Left lung (tissue), 4 donors: ENCODE measurements at regions not wholly inside any gene's neighbourhood (a gene's known extent, or its start where the extent isn't known, plus 50 kb on each side); places are given as distances from the start of the nearest gene placed in this dataset.
"Not testable (repeated sequence)": the region's sequence is repeated elsewhere in the genome, so short reads cannot be mapped to it uniquely, and the experiment has no call there.

Experiments
- ATAC-seq: fragments of 200-7000 bp; cut with Tn5 transposase; one replicate; pipeline ENCODE4 v1.9.1; 2020; ENCODE audit warnings: moderate library complexity
- DNase-seq, 4 donors: peaks; one replicate each; pipeline ENCODE4 v3.0.0-alpha.2; 2013 to 2020
- H3K27ac ChIP-seq, 2 donors: fragments of 200-600 bp; sonication (generic) in 1 of 2; one replicate each; pipeline versions ENCODE4 v1.5.0 to v1.8.0; 2020 to 2021
- H3K27me3 ChIP-seq, 2 donors: fragments of 200-600 bp; sonication (generic) in 1 of 2; one replicate each; pipeline versions ENCODE4 v1.5.0 to v1.8.0; 2020 to 2021
- H3K36me3 ChIP-seq, 2 donors: fragments of 200-600 bp; sonication (generic) in 1 of 2; one replicate each; pipeline versions ENCODE4 v1.5.0 to v1.8.0; 2020 to 2021
- H3K4me1 ChIP-seq, 2 donors: fragments of 200-600 bp; one replicate each; pipeline ENCODE4 v1.8.0; 2021
- H3K4me3 ChIP-seq, 2 donors: fragments of 200-600 bp; sonication (generic) in 1 of 2; one replicate each; pipeline versions ENCODE4 v1.5.0 to v1.8.0; 2020 to 2021; ENCODE audit warnings: mild to moderate bottlenecking in 1 of 2
- H3K9me3 ChIP-seq, 2 donors: fragments of 200-600 bp; sonication (generic) in 1 of 2; one replicate each; pipeline versions ENCODE4 v1.5.0 to v1.8.0; 2020 to 2021
- intact Hi-C, 2 donors: fragments of 100-400 bp; cut with DNase I; formaldehyde crosslinking; loops; one replicate each; pipeline versions ENCODE4 v1.11.2 to v1.14.2; 2022
- donor health status: DM: no; HTN: yes; CAD: no.
- donor health status: DM: no; HTN: no; CAD: no.

GRCh38 chr9:67208831-67209437 lies 216.6 kb upstream of the SPATA31A3 start:
- H3K27me3 ChIP-seq, H3K4me1 ChIP-seq, H3K4me3 ChIP-seq, H3K27ac ChIP-seq, ATAC-seq, H3K36me3 ChIP-seq, intact Hi-C loops, DNase-seq, H3K9me3 ChIP-seq: not testable (repeated sequence)

DNA sequence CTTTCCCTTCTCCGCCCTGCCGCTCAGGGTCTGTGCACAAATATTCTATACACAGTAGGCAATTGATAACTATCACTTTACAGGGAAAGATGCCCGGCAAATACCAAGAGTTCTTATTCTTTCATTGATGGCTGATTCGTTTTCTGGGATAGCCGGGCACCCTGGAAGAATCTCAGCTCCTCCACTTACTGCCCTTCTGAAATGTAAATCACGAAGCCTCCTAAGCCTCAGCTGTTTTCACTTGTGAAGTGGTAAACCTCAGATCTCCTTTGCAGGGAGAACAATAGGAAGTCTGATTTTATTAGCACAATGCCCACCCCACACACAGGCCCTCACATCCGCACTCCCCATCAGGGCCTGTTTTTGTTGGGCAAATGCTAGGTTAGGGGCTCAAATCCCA lies 203.8 kb upstream of the SPATA31A3 start:
- DNase-seq, H3K36me3 ChIP-seq, intact Hi-C loops, ATAC-seq, H3K4me3 ChIP-seq, H3K4me1 ChIP-seq, H3K27ac ChIP-seq, H3K27me3 ChIP-seq, H3K9me3 ChIP-seq: not testable (repeated sequence)

DNA sequence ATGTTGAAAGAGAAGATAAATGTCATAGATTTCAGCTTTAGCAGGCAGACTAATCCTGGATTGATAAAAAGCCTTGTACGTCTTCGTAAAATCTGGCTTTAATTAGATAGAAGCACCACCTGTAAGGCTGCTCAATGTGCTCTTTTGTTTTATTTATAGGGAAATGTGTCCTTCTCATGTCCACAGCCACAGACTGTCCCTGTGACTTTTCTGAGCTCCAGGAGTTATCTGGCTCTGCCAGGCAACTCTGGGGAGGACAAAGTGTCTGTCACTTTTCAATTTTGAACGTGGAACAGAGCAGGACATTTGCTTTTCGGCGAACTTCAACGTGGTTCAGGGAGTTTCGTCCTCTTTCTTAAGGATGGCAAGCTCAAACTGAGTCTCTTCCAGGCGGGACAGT lies 203.0 kb upstream of the SPATA31A3 start:
- not testable (repeated sequence) for H3K4me1 ChIP-seq

DNA sequence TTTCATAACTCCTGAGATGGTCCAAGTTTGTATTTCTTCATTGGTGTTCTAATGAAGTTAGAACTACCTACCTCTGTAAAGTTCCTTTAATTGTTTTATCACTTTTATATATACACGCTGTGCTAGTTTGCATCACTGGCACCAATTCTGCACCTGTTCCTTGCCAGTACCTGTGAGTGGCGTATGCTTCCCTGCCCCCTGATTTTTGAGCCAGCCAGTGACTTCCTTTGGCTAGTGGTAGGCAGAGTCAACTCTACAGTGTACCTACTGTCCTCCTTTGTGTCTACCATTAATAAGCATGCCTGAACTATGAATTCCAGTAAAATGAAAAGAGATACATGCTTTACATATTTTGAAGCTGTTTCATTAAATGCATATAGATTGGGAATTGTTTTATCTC lies 186.8 kb upstream of the SPATA31A3 start:
- intact Hi-C loops, H3K36me3 ChIP-seq, H3K4me1 ChIP-seq, H3K27ac ChIP-seq, ATAC-seq, H3K27me3 ChIP-seq, DNase-seq, H3K9me3 ChIP-seq, H3K4me3 ChIP-seq: not testable (repeated sequence)

More for the DNA sequence above, 203.0 kb upstream of the SPATA31A3 start:
- H3K27ac ChIP-seq, H3K9me3 ChIP-seq, intact Hi-C loops, H3K4me3 ChIP-seq, H3K36me3 ChIP-seq, DNase-seq, ATAC-seq, H3K27me3 ChIP-seq: not testable (repeated sequence)

- DNase-seq, result not testable (repeated sequence)
These were observed 182.8 kb upstream of the SPATA31A3 start for GRCh38 chr9:67175167-67175566.

GRCh38 chr9:67171721-67172120 lies 179.4 kb upstream of the SPATA31A3 start:
- intact Hi-C loops, H3K36me3 ChIP-seq, H3K9me3 ChIP-seq, H3K4me3 ChIP-seq, H3K27ac ChIP-seq, H3K27me3 ChIP-seq, DNase-seq, ATAC-seq, H3K4me1 ChIP-seq: not testable (repeated sequence)

More at GRCh38 chr9:67175167-67175566, 182.8 kb upstream of the SPATA31A3 start:
- intact Hi-C loops, H3K4me1 ChIP-seq, H3K9me3 ChIP-seq, H3K27ac ChIP-seq, H3K4me3 ChIP-seq, H3K36me3 ChIP-seq, H3K27me3 ChIP-seq: not testable (repeated sequence)
- peak; percentile 42 for ATAC-seq

DNA sequence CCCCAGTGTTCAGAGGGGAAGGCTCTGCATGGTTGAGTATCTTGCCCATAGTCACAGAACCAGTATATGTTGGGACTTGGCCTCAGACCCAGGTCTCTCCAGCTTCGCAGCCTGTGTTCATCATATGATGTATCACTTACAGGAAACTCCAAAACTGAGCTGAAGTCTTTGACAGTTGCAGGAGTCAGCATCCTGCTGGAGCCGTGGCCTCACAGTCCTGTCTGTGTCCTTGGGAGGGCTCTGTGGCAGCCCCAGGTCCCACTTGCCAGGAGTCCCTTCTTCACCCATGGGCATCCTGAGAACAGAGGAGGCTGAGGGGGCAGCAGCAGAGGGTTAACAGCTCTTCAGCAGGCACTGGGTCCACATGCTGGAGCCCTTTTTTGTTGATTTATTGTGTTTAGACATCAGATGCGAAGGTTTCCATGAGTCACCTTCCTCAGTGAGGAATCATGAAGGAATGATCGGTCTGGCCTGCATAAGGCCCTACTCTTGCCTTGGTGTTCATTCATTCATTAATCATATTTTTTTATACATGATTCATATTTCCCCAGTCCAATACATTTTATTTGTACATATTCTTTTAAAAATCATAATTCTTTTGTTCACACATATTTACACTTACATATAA lies 176.3 kb upstream of the SPATA31A3 start:
- H3K27me3 ChIP-seq, DNase-seq, H3K4me3 ChIP-seq, H3K36me3 ChIP-seq, H3K9me3 ChIP-seq, H3K4me1 ChIP-seq, H3K27ac ChIP-seq, intact Hi-C loops, ATAC-seq: not testable (repeated sequence)

- H3K27me3 ChIP-seq, H3K4me1 ChIP-seq, DNase-seq, H3K9me3 ChIP-seq, H3K27ac ChIP-seq, H3K4me3 ChIP-seq, ATAC-seq, H3K36me3 ChIP-seq, intact Hi-C loops: not testable (repeated sequence)
These were observed 174.0 kb upstream of the SPATA31A3 start for GRCh38 chr9:67166335-67166734.

- ATAC-seq, H3K27ac ChIP-seq, DNase-seq, H3K9me3 ChIP-seq, H3K4me3 ChIP-seq, H3K36me3 ChIP-seq, H3K27me3 ChIP-seq, intact Hi-C loops, H3K4me1 ChIP-seq: not testable (repeated sequence)
These were observed 170.5 kb upstream of the SPATA31A3 start for GRCh38 chr9:67162827-67163226.

DNA sequence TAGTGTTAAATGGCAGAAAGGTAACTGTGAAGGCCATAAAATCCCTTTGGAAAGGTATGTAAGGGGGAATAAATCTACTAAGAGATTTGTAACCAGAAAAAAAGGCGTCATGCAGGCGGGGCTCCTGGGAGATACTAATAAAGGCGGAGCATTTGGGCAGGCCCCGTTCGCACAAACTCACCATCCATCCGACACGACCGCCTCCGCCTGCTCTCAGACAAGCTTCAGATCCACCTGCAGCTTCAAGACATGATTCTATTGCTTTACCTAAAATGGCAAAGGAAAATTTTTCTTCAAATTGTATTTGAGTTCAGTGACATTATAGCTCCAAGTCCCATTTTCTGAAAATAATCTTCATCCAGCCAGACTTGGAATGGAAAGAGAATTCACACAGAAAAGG lies 162.9 kb upstream of the SPATA31A3 start:
- intact Hi-C loops, ATAC-seq, H3K9me3 ChIP-seq, H3K4me1 ChIP-seq, H3K27me3 ChIP-seq, H3K4me3 ChIP-seq, DNase-seq, H3K27ac ChIP-seq, H3K36me3 ChIP-seq: not testable (repeated sequence)

DNA sequence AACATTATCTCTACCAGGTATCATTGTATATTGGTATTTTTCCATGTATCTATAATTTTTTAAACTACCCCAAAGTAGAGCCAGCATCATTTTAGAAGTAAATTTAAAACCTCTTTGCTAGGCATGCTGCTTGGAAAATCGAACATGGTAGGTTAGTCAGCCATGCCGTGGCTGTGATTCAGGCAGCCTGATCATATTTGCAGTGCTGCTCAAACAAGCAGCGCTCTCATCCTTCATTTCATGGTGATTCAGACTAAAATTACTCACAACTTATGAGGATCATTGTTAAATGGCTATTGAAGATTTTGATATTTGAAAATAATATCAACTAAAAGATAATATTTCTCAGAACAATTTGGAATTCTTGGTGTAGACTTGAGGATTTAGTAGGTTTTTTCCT lies 161.2 kb upstream of the SPATA31A3 start:
- ATAC-seq, DNase-seq, H3K27ac ChIP-seq, intact Hi-C loops, H3K4me1 ChIP-seq, H3K36me3 ChIP-seq, H3K27me3 ChIP-seq, H3K9me3 ChIP-seq, H3K4me3 ChIP-seq: not testable (repeated sequence)

DNA sequence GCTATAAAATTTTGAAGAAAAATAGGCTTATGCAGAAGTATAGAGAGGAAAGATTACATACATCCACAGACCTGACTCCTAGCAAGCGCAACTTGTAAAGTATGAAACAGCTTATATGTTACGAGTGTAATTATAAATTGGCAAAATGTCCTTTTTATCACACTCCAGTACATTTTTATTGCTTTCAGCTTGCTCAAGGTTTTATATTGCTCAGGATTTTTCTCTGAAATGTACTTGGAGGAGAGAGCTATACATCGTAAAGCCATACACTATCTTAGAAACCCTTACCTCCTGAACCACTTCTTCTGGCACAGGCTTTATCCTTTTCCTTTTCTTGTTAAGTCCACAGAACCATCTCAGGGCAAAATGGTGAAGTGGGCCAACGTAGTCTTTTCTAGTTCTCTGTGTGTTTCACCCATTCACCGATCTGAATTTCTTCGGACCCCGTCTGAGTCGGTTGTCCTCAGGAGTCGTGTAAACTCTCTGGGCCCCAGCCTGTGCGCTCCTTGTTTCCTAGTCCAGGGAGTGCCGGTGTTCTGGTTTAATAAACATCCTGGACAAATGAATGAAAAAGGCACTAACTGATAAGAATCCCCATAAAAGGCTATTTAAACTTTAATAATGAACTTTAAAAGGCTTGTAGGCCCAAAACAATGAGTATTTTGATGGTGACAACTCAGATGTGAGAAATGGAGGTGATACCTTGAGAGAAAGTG lies 150.2 kb upstream of the SPATA31A3 start:
- H3K36me3 ChIP-seq, H3K4me3 ChIP-seq, H3K9me3 ChIP-seq, H3K4me1 ChIP-seq, H3K27me3 ChIP-seq, intact Hi-C loops, ATAC-seq, H3K27ac ChIP-seq: not testable (repeated sequence)
- DNase-seq, result peak in 1 of 4 donors; percentile 24

DNA sequence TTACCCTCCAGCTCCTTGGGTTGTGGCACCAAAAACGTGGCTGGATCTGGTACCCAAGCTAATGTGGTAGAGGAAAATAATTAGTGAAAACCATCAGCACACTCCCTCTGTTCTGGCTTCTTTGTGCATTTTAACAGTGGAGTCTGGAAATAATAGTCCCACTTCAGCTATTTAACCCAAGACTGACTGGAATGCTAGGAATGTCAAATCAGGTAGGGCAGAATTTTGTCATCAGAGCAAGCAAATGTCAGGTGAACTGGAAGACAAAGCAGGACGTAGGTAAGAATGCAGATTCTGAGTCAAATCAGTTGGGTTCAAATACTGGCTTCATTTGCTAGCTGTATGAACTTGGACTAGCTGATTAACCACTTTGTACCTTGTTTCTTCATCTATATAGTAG lies 144.0 kb upstream of the SPATA31A3 start:
- H3K27me3 ChIP-seq, H3K27ac ChIP-seq, intact Hi-C loops, H3K9me3 ChIP-seq, DNase-seq, ATAC-seq, H3K36me3 ChIP-seq, H3K4me3 ChIP-seq, H3K4me1 ChIP-seq: not testable (repeated sequence)
